ENCODE measurements at regions not wholly inside any gene's neighbourhood (a gene's known extent, or its start where the extent isn't known, plus 50 kb on each side); places are given as distances from the start of the nearest gene placed in this dataset.

DNA sequence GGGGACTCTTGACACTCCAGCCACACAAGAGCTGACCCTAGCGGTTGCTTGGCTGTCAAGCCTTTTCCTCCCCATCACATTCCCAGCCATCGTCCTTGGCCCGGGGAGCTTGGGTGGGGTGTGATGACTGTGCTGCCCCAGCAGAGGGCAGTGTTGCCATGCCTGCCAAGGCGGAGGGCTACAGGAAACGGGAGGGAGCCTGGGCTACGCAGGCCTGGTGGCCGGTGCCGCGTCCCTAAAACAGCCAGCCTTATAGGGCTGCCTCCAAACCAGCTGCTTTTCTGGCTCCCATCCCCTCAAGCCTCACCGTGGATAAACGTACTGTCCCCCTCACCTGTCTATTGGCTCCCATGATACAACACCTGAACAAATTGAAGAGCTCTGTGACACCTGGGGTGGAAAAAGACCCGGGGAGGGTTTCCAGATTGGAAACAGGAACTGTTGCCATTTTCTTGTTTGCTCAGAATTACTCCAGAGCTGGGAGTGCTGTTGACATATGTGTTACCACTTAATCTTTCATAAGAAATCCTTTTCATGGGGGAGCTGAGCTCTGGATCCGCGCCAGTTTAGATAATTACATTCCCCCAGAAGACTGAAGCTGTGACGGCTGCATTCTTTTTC lies 72.8 kb upstream of the ASTN2 start:
- DNase-seq (ENCODE audit: low spot score): peak; percentile 82

DNA sequence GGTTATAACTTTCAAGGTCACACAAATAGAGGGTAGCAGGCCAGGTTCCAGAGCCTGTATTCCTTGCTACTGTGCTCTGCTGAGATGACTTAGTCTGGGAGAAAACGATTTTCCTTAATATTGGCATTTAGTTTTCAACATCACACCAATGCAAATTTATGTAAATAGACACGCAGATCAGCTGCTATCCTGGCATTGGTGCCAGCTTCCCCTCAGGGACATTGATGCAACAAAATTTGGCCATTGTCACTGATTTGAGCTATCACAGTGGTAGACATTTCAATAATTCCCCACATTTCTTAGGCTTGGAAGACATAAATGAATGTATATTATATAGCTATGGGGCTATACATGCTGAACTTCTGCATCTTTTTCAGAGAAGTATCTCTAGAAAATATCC lies 71.6 kb upstream of the ASTN2 start:
- no peak for DNase-seq (ENCODE audit: low spot score)

DNA sequence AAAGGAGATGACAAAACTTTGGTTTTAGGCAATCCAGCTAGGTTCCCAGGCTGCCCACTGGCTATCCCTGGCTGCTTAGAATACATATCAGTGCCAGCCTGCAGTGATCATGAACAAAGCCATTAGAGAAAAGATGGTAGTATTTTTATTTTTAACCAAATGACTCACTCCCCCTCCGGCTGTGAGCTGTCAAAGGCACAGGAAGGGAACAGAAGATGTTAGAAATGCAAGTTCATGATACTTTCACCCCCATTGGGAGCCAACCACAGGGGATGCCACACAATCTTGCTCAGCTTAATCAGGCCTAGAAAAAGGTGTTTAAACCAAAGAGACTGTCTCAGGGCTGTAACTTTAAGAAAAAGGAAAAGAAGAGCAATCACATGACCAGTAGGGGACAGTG lies 70.3 kb upstream of the ASTN2 start:
- DNase-seq (ENCODE audit: low spot score): peak; percentile 3

DNA sequence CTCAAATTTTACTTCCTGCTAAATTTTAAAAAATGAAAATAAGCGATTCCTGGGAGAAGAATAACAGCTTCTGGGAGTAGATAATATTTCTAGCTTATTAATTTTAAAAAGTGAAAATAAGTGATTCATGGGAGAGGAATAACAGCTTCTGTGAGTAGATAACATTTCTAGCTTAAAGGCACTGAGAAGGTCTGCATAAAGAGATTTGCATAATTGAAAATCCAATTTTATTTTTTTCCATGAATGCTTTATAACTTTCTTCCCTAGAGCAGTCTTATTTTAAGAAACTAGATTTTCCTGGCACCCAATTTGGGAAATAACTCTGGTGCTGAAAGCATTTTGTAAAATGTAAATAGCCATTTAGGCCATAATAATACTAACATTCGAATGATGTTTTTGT lies 65.9 kb upstream of the ASTN2 start:
- DNase-seq (ENCODE audit: low spot score): no peak

DNA sequence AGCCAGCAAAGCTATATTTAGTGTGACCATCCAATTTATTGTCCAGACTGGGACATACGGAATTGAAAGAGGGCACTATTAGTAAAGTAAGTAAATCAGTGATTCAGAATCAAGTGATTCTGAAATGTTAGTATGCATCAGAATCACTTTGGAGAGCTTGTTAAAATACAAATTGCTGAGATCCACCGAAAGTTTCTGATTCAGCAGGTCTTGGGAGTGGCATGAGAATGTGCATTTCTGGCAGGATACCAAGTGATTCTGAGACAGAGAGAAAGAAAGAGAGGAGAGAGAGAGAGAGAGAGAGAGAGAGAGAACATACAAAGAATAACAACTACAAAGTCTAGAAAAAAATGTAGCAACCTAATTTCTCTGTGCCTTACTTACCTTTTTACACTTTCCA lies 65.4 kb upstream of the ASTN2 start:
- no peak for DNase-seq (ENCODE audit: low spot score)

DNA sequence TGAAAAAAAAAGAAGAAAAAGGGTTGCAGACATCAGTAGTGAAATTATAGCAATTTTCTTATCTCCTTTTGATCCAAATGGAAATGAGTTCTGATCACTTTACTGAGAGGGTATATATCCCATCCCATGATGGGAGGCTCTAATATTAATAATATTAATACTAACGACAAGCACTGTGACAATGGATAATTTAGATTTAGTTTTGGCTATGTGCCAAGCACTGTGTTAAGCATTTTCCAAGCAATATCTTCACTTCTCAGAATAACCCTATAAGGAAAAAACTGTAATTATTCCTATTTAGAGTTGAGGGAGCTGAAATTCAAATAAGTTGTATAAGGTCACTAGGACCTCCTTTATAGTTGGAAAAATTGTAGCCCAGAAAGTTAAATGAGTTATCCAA lies 58.4 kb upstream of the ASTN2 start:
- DNase-seq (ENCODE audit: low spot score): no peak

DNA sequence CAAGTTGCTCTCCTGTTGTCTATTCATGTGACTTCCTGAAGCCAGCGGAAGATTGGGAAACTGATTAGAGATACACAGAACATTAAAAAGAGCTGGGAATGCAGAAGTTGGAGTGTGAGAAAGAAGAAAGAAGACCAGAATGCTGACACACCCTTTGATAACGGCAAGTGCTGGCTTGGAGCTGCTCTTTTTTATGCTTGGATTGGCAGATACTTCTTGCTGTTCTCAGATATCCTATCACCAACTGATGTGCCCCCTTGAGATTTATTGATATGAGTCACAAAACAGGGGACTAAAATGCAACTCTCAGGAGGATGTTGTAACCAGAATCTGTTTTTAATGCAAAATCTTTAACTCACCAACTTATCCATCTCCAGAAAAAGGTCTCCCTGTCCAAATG lies 56.0 kb upstream of the ASTN2 start:
- no peak for DNase-seq (ENCODE audit: low spot score)

DNA sequence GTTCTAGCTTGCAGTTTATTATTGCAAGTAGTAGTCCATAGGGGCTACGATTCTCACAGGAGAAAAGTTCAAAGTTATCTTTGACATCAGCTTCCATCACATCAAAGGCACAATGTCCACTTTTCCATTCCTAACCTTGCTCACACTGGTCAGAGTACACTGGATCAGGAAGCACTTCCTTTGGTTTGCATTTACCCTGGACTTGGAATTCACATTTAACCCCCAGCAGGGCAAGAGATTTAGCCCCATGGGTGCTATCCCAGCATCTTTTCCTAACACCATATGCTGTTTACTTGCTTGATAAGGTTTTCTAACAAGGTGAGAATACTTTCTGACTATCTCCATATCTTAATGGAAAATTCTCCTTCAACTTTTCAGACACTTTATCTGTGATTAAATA lies 55.6 kb upstream of the ASTN2 start:
- DNase-seq (ENCODE audit: low spot score): no peak

DNA sequence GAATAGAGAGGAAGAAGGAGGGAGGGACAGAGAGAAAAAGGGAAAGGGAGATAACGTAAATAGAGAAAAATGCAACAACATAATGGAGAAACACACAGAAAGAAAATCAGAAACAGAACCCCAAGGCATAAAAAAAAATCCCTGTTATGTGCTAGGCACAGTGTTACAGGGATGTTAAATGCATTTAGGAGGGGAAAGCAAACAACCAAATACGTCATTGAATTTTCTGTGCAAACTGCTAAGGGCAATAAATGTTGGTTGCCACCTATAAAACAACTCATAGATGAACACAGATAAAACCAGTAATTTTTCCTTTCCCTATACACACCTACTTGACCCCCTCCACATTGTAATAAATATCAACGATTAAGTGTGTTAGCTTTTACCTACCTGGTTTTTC lies 51.3 kb upstream of the ASTN2 start:
- DNase-seq (ENCODE audit: low spot score): no peak

DNA sequence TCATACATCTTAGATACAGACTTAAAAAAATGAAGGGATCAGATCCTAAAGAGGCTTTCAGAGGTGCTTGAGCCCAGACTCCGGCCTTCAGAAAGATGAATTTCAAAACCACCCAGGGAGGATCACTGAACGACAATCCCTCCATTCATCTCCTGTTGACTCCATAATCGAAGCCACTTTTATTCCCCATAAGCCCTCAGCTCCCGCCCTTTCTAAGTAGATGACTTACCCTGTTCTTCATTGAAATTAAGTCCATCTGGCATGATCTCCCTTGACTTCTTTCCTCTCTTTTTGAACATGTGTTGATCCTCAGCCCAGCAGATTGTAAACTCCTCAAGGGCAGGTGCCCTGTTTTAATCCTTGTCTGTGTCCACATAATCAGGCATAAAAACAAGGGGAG lies 50.8 kb upstream of the ASTN2 start:
- DNase-seq (ENCODE audit: low spot score): no peak

DNA sequence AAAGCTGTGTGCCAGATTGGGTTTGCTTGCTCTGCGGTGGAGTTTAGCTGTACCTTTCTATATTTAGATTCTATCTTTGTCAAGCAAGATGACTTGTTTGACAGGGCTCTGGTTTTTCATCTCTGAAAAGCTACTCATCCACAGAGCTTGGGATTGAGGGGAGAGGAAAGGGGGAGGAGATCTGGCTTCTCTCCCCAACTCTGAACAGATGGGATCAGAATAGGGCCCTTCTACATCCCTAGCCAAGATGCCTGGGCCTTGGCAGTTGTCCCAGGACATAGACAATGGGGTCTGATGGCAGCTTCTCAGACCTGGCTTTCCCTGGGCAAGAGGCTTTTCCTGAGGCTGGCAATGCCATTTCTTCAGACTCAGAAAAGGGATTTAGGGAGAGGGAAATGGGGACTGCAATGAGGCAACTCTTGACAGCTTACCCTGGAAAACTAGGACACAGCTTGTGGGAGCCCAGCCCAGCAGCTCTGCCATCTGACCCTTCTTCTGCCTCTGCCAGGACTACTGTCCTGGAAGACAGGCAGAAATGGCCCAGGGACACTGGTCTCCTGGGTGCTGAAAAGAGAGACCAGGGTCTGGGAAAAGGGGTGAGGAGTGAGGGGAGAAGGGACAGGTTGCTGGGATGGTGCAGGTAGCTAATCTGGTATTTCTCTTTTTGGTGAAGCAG lies 50.2 kb upstream of the ASTN2 start:
- no peak for DNase-seq (ENCODE audit: low spot score)

Measured in RKO (cell line).